ENCODE measurements at regions not wholly inside any gene's neighbourhood (a gene's known extent, or its start where the extent isn't known, plus 50 kb on each side); places are given as distances from the start of the nearest gene placed in this dataset.
"Not testable (repeated sequence)": the region's sequence is repeated elsewhere in the genome, so short reads cannot be mapped to it uniquely, and the experiment has no call there.

GRCh38 chr13:74574964-74575728, 440.9 kb upstream of the KLF12 start:
- DNase-seq (ENCODE audit: low read depth), result no peak
- peak overlapping the region; percentile 52 for H3K4me3 ChIP-seq (ENCODE audit: low read depth, low read length)

GRCh38 chr13:74573654-74574053, 439.4 kb upstream of the KLF12 start:
- no peak for DNase-seq (ENCODE audit: low read depth)
- no peak overlapping the region for H3K4me3 ChIP-seq (ENCODE audit: low read depth, low read length)

GRCh38 chr13:74571811-74572210, 437.6 kb upstream of the KLF12 start:
- DNase-seq (ENCODE audit: low read depth), result no peak
- no peak overlapping the region for H3K4me3 ChIP-seq (ENCODE audit: low read depth, low read length)

GRCh38 chr13:74570834-74571233, 436.6 kb upstream of the KLF12 start:
- peak; percentile 78 for DNase-seq (ENCODE audit: low read depth)
- no peak overlapping the region for H3K4me3 ChIP-seq (ENCODE audit: low read depth, low read length)

GRCh38 chr13:74570046-74570445, 435.8 kb upstream of the KLF12 start:
- no peak overlapping the region for H3K4me3 ChIP-seq (ENCODE audit: low read depth, low read length)
- DNase-seq (ENCODE audit: low read depth), result no peak

GRCh38 chr13:74569251-74569650, 435.0 kb upstream of the KLF12 start:
- DNase-seq (ENCODE audit: low read depth), result no peak
- no peak overlapping the region for H3K4me3 ChIP-seq (ENCODE audit: low read depth, low read length)

- H3K4me3 ChIP-seq (ENCODE audit: low read depth, low read length), result no peak overlapping the region
- DNase-seq (ENCODE audit: low read depth), result no peak
Measured at GRCh38 chr13:74567485-74567884, 433.3 kb upstream of the KLF12 start.

- DNase-seq (ENCODE audit: low read depth), result no peak
- no peak overlapping the region for H3K4me3 ChIP-seq (ENCODE audit: low read depth, low read length)
Measured at GRCh38 chr13:74562381-74562780, 428.2 kb upstream of the KLF12 start.

- no peak for DNase-seq (ENCODE audit: low read depth)
- no peak overlapping the region for H3K4me3 ChIP-seq (ENCODE audit: low read depth, low read length)
Measured at GRCh38 chr13:74561155-74561554, 427.0 kb upstream of the KLF12 start.

- H3K4me3 ChIP-seq (ENCODE audit: low read depth, low read length), result no peak overlapping the region
- DNase-seq (ENCODE audit: low read depth), result no peak
Measured at GRCh38 chr13:74560325-74560724, 426.1 kb upstream of the KLF12 start.

GRCh38 chr13:74557870-74558269, 423.7 kb upstream of the KLF12 start:
- no peak for DNase-seq (ENCODE audit: low read depth)

GRCh38 chr13:74555651-74556420, 421.6 kb upstream of the KLF12 start:
- H3K4me3 ChIP-seq (ENCODE audit: low read depth, low read length), result no peak overlapping the region
- no peak for DNase-seq (ENCODE audit: low read depth)

More at GRCh38 chr13:74557870-74558269, 423.7 kb upstream of the KLF12 start:
- H3K4me3 ChIP-seq (ENCODE audit: low read depth, low read length), result no peak overlapping the region

- no peak overlapping the region for H3K4me3 ChIP-seq (ENCODE audit: low read depth, low read length)
- DNase-seq (ENCODE audit: low read depth), result no peak
Measured at GRCh38 chr13:74555276-74555625, 421.0 kb upstream of the KLF12 start.

GRCh38 chr13:74554569-74555275, 420.5 kb upstream of the KLF12 start:
- no peak for DNase-seq (ENCODE audit: low read depth)
- no peak overlapping the region for H3K4me3 ChIP-seq (ENCODE audit: low read depth, low read length)

GRCh38 chr13:74550039-74550438, 415.8 kb upstream of the KLF12 start:
- no peak overlapping the region for H3K4me3 ChIP-seq (ENCODE audit: low read depth, low read length)
- DNase-seq (ENCODE audit: low read depth), result no peak

GRCh38 chr13:74536649-74537048, 402.4 kb upstream of the KLF12 start:
- H3K4me3 ChIP-seq (ENCODE audit: low read depth, low read length); DNase-seq (ENCODE audit: low read depth): not testable (repeated sequence)

- no peak for DNase-seq (ENCODE audit: low read depth)
- no peak overlapping the region for H3K4me3 ChIP-seq (ENCODE audit: low read depth, low read length)
Measured at GRCh38 chr13:74533226-74533625, 399.0 kb upstream of the KLF12 start.

GRCh38 chr13:74530011-74530410, 395.8 kb upstream of the KLF12 start:
- peak; percentile 8 for DNase-seq (ENCODE audit: low read depth)
- H3K4me3 ChIP-seq (ENCODE audit: low read depth, low read length), result no peak overlapping the region

- no peak overlapping the region for H3K4me3 ChIP-seq (ENCODE audit: low read depth, low read length)
- DNase-seq (ENCODE audit: low read depth), result no peak
Measured at GRCh38 chr13:74528734-74529513, 394.7 kb upstream of the KLF12 start.

GRCh38 chr13:74523057-74523456, 388.9 kb upstream of the KLF12 start:
- DNase-seq (ENCODE audit: low read depth), result no peak
- no peak overlapping the region for H3K4me3 ChIP-seq (ENCODE audit: low read depth, low read length)

Data from skeletal muscle cell (primary cell).